ENCODE measurements at regions not wholly inside any gene's neighbourhood (a gene's known extent, or its start where the extent isn't known, plus 50 kb on each side); places are given as distances from the start of the nearest gene placed in this dataset.
A peak's percentile ranks its signal among the peaks of the same experiment; 100 is the strongest.

- H3K36me3 ChIP-seq: no peaks in the 10 kb centered on the region
- H3K4me3 ChIP-seq (ENCODE audit: low read depth in 1 of 2, low read length in 1 of 2): no peak overlapping the region
- H3K27me3 ChIP-seq: no peaks in the 10 kb centered on the region
- no peak overlapping the region for H3K27ac ChIP-seq
- H3K4me1 ChIP-seq (ENCODE audit: control insufficient read depth in 1 of 2, insufficient read depth in 1 of 2, low read depth in 1 of 2, low read length in 1 of 2): no peaks in the 10 kb centered on the region
- no peak for TF ChIP-seq CTCF (IDR thresholded peaks at IDR 0.05)
- H3K9me3 ChIP-seq: no peaks in the 10 kb centered on the region
Measured at GRCh38 chr1:192022827-192023226, 135.4 kb upstream of the RGS18 start.

GRCh38 chr1:192024881-192025280, 133.4 kb upstream of the RGS18 start:
- H3K9me3 ChIP-seq: no peaks in the 10 kb centered on the region
- H3K4me3 ChIP-seq (ENCODE audit: low read depth in 1 of 2, low read length in 1 of 2): no peak overlapping the region
- no peaks in the 10 kb centered on the region for H3K27me3 ChIP-seq
- H3K4me1 ChIP-seq (ENCODE audit: control insufficient read depth in 1 of 2, insufficient read depth in 1 of 2, low read depth in 1 of 2, low read length in 1 of 2): no peaks in the 10 kb centered on the region
- TF ChIP-seq CTCF (IDR thresholded peaks at IDR 0.05): no peak
- H3K36me3 ChIP-seq: no peaks in the 10 kb centered on the region
- no peak overlapping the region for H3K27ac ChIP-seq

GRCh38 chr1:192038567-192038966, 119.7 kb upstream of the RGS18 start:
- Histone ChIP-seq H3K9me3 (no peaks in the 10 kb centered on the region), H3K4me3 (ENCODE audit: low read depth in 1 of 2, low read length in 1 of 2) (no peak overlapping the region), H3K27me3 (no peaks in the 10 kb centered on the region), H3K36me3 (no peaks in the 10 kb centered on the region), H3K27ac (peak overlapping the region; percentile 38), H3K4me1 (ENCODE audit: control insufficient read depth in 1 of 2, insufficient read depth in 1 of 2, low read depth in 1 of 2, low read length in 1 of 2) (peaks cover 0 to 10% of the 10 kb centered on the region in 2 experiments)
- no peak for TF ChIP-seq CTCF (IDR thresholded peaks at IDR 0.05)

- H3K9me3 ChIP-seq: no peaks in the 10 kb centered on the region
- TF ChIP-seq CTCF (IDR thresholded peaks at IDR 0.05): no peak
- H3K27me3 ChIP-seq: peaks cover 10% of the 10 kb centered on the region
- H3K27ac ChIP-seq: no peak overlapping the region
- no peaks in the 10 kb centered on the region for H3K36me3 ChIP-seq
- H3K4me3 ChIP-seq (ENCODE audit: low read depth in 1 of 2, low read length in 1 of 2): no peak overlapping the region
- H3K4me1 ChIP-seq (ENCODE audit: control insufficient read depth in 1 of 2, insufficient read depth in 1 of 2, low read depth in 1 of 2, low read length in 1 of 2): no peaks in the 10 kb centered on the region
Measured at GRCh38 chr1:192045131-192045530, 113.1 kb upstream of the RGS18 start.

- H3K27me3 ChIP-seq: no peaks in the 10 kb centered on the region
- no peaks in the 10 kb centered on the region for H3K4me1 ChIP-seq (ENCODE audit: control insufficient read depth in 1 of 2, insufficient read depth in 1 of 2, low read depth in 1 of 2, low read length in 1 of 2)
- TF ChIP-seq CTCF (IDR thresholded peaks at IDR 0.05): no peak
- H3K27ac ChIP-seq: no peak overlapping the region
- no peaks in the 10 kb centered on the region for H3K36me3 ChIP-seq
- no peaks in the 10 kb centered on the region for H3K9me3 ChIP-seq
- H3K4me3 ChIP-seq (ENCODE audit: low read depth in 1 of 2, low read length in 1 of 2): no peak overlapping the region
Measured at GRCh38 chr1:192053531-192053971, 104.7 kb upstream of the RGS18 start.

GRCh38 chr1:192057766-192058165, 100.5 kb upstream of the RGS18 start:
- no peaks in the 10 kb centered on the region for H3K9me3 ChIP-seq
- no peak overlapping the region for H3K4me3 ChIP-seq (ENCODE audit: low read depth in 1 of 2, low read length in 1 of 2)
- no peak overlapping the region for H3K27ac ChIP-seq
- no peaks in the 10 kb centered on the region for H3K27me3 ChIP-seq
- no peaks in the 10 kb centered on the region for H3K36me3 ChIP-seq
- no peaks in the 10 kb centered on the region for H3K4me1 ChIP-seq (ENCODE audit: control insufficient read depth in 1 of 2, insufficient read depth in 1 of 2, low read depth in 1 of 2, low read length in 1 of 2)
- TF ChIP-seq CTCF (IDR thresholded peaks at IDR 0.05): no peak

Measured in neutrophil (primary cell).